PC-3 (cell line): ENCODE measurements at regions not wholly inside any gene's neighbourhood (a gene's known extent, or its start where the extent isn't known, plus 50 kb on each side); places are given as distances from the start of the nearest gene placed in this dataset.

Experiments used
- ATAC-seq: fragments of 200-7000 bp; cut with Tn5 transposase; 2 replicates; pipeline ENCODE4 v1.9.1; 2020; ENCODE audit warnings: mild to moderate bottlenecking, moderate library complexity
- BruUV-seq: library from RNA; stranded (reverse); fragments of 400-500 nt; replicated peaks from 2 replicates; lab custom pipeline; 2021; lab: Mats Ljungman, UMichigan
- CTCF ChIA-PET: fragments of 300-600 bp; sonication (Branson Sonifier 250); formaldehyde crosslinking; loops from one replicate; lab custom pipeline; 2022; ENCODE audit warnings: antibody characterized with exemption; lab: Charles Lee
- POLR2A ChIA-PET: fragments of 300-600 bp; sonication (Branson Sonifier 250); formaldehyde crosslinking; loops from one replicate; lab custom pipeline; 2022; ENCODE audit warnings: antibody characterized with exemption; ENCODE audit not compliant: unreplicated experiment; lab: Charles Lee
- DNase-seq: peaks from one replicate; pipeline ENCODE4 v3.0.0-alpha.2; 2015
- H2AFZ ChIP-seq: fragments of 300-600 bp; sonication (generic); 2 replicates; pipeline ENCODE4 v1.6.0; 2016; ENCODE audit warnings: antibody characterized with exemption, low read length
- H3F3A ChIP-seq: fragments of 300-600 bp; sonication (generic); one replicate; pipeline ENCODE4 v1.6.0; 2017; ENCODE audit warnings: antibody characterized with exemption, low read length, control low read depth, mild to moderate bottlenecking; ENCODE audit not compliant: unreplicated experiment
- H3K27ac ChIP-seq: fragments of 300-600 bp; sonication (generic); 2 replicates; pipeline ENCODE4 v1.5.1; 2016; ENCODE audit warnings: mild to moderate bottlenecking, low read length
- H3K27me3 ChIP-seq: fragments of 300-600 bp; sonication (generic); 2 replicates; pipeline ENCODE4 v1.6.1; 2016; ENCODE audit warnings: low read length, mixed read lengths
- H3K36me3 ChIP-seq: fragments of 300-600 bp; sonication (generic); 2 replicates; pipeline ENCODE4 v1.6.1; 2016; ENCODE audit warnings: low read depth, mixed run types, low read length, mixed read lengths
- H3K4me1 ChIP-seq: fragments of 300-600 bp; sonication (generic); 2 replicates; pipeline ENCODE4 v1.5.1; 2016; ENCODE audit warnings: low read length; ENCODE audit not compliant: insufficient read depth
- H3K4me2 ChIP-seq: fragments of 300-600 bp; sonication (generic); 2 replicates; pipeline ENCODE4 v1.6.0; 2016; ENCODE audit warnings: low read length
- H3K4me3 ChIP-seq: fragments of 300-600 bp; sonication (generic); 2 replicates; pipeline ENCODE4 v1.5.1; 2016; ENCODE audit warnings: mild to moderate bottlenecking, low read length, mixed read lengths
- H3K79me2 ChIP-seq: fragments of 300-600 bp; sonication (generic); 2 replicates; pipeline ENCODE4 v1.6.1; 2017; ENCODE audit warnings: low read length, mixed read lengths
- H3K9ac ChIP-seq: fragments of 300-600 bp; sonication (generic); 2 replicates; pipeline ENCODE4 v1.6.0; 2016; ENCODE audit warnings: mild to moderate bottlenecking, low read length
- H3K9me2 ChIP-seq: fragments of 300-600 bp; sonication (generic); replicated peaks from 2 replicates; pipeline ENCODE4 v1.6.1; 2016; ENCODE audit warnings: mixed run types, low read length, mixed read lengths
- H3K9me3 ChIP-seq: fragments of 300-600 bp; sonication (generic); 2 replicates; pipeline ENCODE4 v1.6.1; 2016; ENCODE audit warnings: low read length, mixed read lengths
- H4K20me1 ChIP-seq: fragments of 300-600 bp; sonication (generic); 2 replicates; pipeline ENCODE4 v1.6.1; 2016; ENCODE audit warnings: low read length, mixed read lengths
- CTCF ChIP-seq: fragments of 300-600 bp; sonication (generic); conservative IDR thresholded peaks from 2 replicates; pipeline ENCODE4 v1.5.1; 2017; ENCODE audit warnings: antibody characterized with exemption, low read depth, mild to moderate bottlenecking, low read length
- EZH2 ChIP-seq: fragments of 300-600 bp; sonication (generic); IDR thresholded peaks from one replicate; pipeline ENCODE4 v1.6.1; 2017; ENCODE audit warnings: antibody characterized with exemption, mild to moderate bottlenecking, low read length; ENCODE audit not compliant: unreplicated experiment
- EZH2phosphoT487 ChIP-seq: fragments of 300-600 bp; sonication (generic); IDR thresholded peaks from 2 replicates; pipeline ENCODE4 v1.6.1; 2018; ENCODE audit warnings: mild to moderate bottlenecking, antibody characterized with exemption, low read length, borderline replicate concordance
- intact Hi-C: fragments of 100-400 bp; cut with micrococcal nuclease; formaldehyde crosslinking; loops from 2 replicates; pipeline ENCODE4 v1.9.0; 2023

DNA sequence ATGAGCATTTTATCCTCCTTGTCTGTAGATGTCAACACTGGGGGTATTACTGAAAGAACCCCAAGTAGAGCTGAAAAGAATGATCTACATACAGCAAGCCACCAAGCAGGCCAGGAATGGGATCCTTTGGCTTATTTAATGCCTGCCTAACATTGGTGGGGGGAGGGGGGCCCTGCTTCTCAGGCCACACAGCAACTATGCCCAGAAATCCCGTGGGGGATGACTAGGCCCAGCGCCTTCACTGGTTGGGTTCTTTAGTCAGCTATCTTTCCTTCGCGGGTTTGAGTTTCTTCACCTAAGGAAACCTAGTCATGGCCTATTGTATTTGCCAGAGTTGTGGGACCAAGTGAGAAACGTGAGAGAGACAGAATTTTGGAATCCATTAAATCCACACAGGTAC, 80.5 kb downstream of the CCNA1 start:
- no peak for DNase-seq
- no peak for ATAC-seq
- Histone ChIP-seq H3K4me2 (no peak overlapping the region), H3F3A (no peaks in the 10 kb centered on the region), H3K27ac (no peak overlapping the region), H3K4me3 (no peak overlapping the region), H3K79me2 (no peaks in the 10 kb centered on the region), H3K27me3 (no peaks in the 10 kb centered on the region), H2AFZ (no peak overlapping the region), H3K9me2 (no peaks in the 10 kb centered on the region), H4K20me1 (no peaks in the 10 kb centered on the region), H3K36me3 (no peaks in the 10 kb centered on the region), H3K9me3 (no peaks in the 10 kb centered on the region), H3K4me1 (no peaks in the 10 kb centered on the region), H3K9ac (no peak overlapping the region)
- TF ChIP-seq EZH2 (no peak), CTCF (no peak), EZH2phosphoT487 (no peak)
- no TSS peak for BruUV-seq
- CTCF ChIA-PET: no interaction called here
- intact Hi-C loops: no loop called here
- POLR2A ChIA-PET: no interaction called here

DNA sequence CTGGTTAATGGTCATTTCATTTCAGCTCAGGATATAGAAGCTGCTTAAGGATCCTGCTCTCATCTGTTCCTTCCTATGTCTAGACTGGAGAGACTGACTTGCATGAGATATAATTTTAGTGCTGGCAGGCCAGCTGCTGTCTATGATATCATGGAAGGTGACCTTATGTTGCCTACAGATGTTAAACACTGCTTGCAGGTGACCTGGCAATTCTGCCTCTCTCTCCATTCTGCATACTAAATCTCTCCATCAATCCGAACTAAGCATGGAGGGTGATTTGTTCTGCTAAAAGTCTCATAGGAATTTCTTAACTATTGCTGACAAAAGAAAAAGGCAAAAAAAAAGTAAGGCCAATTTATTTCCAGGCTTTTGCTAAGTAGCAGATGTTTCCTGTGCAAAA, 81.0 kb downstream of the CCNA1 start:
- Histone ChIP-seq H3F3A (no peaks in the 10 kb centered on the region), H3K36me3 (no peaks in the 10 kb centered on the region), H3K27ac (no peak overlapping the region), H3K4me1 (no peaks in the 10 kb centered on the region), H4K20me1 (no peaks in the 10 kb centered on the region), H3K9me2 (no peaks in the 10 kb centered on the region), H3K79me2 (no peaks in the 10 kb centered on the region), H3K4me2 (no peak overlapping the region), H3K4me3 (no peak overlapping the region), H3K9me3 (no peaks in the 10 kb centered on the region), H3K27me3 (no peaks in the 10 kb centered on the region), H2AFZ (no peak overlapping the region), H3K9ac (no peak overlapping the region)
- ChIA-PET CTCF (no interaction called here), POLR2A (no interaction called here)
- intact Hi-C loops: no loop called here
- no TSS peak for BruUV-seq
- TF ChIP-seq EZH2 (no peak), EZH2phosphoT487 (no peak), CTCF (no peak)
- DNase-seq: no peak
- ATAC-seq: no peak

GRCh38 chr13:36515466-36515865, 83.2 kb downstream of the CCNA1 start:
- Histone ChIP-seq H3K27me3 (no peaks in the 10 kb centered on the region), H3K9me2 (no peaks in the 10 kb centered on the region), H3K36me3 (no peaks in the 10 kb centered on the region), H3F3A (no peaks in the 10 kb centered on the region), H3K9me3 (no peaks in the 10 kb centered on the region), H3K27ac (no peak overlapping the region), H4K20me1 (no peaks in the 10 kb centered on the region), H3K4me3 (no peak overlapping the region), H3K9ac (no peak overlapping the region), H3K79me2 (no peaks in the 10 kb centered on the region), H2AFZ (no peak overlapping the region), H3K4me1 (no peaks in the 10 kb centered on the region), H3K4me2 (no peak overlapping the region)
- no TSS peak for BruUV-seq
- TF ChIP-seq CTCF (no peak), EZH2phosphoT487 (no peak), EZH2 (no peak)
- DNase-seq (no peak), ATAC-seq (no peak)
- ChIA-PET CTCF (no interaction called here), POLR2A (no interaction called here)
- intact Hi-C loops: no loop called here
